H9 (cell line): ENCODE measurements at regions not wholly inside any gene's neighbourhood (a gene's known extent, or its start where the extent isn't known, plus 50 kb on each side); places are given as distances from the start of the nearest gene placed in this dataset.

Experiments used
- DNase-seq: peaks from one replicate; pipeline ENCODE4 v3.0.0-alpha.2; 2017
- H2AFZ ChIP-seq: one replicate; pipeline ENCODE4 v1.6.1; 2013; ENCODE audit warnings: mild to moderate bottlenecking, low read length, control low read depth, moderate library complexity
- H2AK5ac ChIP-seq: 2 replicates; pipeline ENCODE4 v1.6.1; 2013; ENCODE audit warnings: low read length, control low read depth, mixed read lengths; ENCODE audit not compliant: insufficient read length
- H2BK120ac ChIP-seq: one replicate; pipeline ENCODE4 v1.6.1; 2013; ENCODE audit warnings: low read depth, mild to moderate bottlenecking, low read length, control low read depth, inconsistent platforms; ENCODE audit not compliant: poor library complexity, severe bottlenecking
- H2BK12ac ChIP-seq: 2 replicates; pipeline ENCODE4 v1.6.1; 2013; ENCODE audit warnings: low read length, control low read depth, mixed read lengths, low read depth; ENCODE audit not compliant: insufficient read length
- H2BK15ac ChIP-seq: 2 replicates; pipeline ENCODE4 v1.6.1; 2013; ENCODE audit warnings: low read depth, low read length, control low read depth
- H2BK20ac ChIP-seq: one replicate; pipeline ENCODE4 v1.6.1; 2013; ENCODE audit warnings: low read depth, mild to moderate bottlenecking, low read length, control low read depth, inconsistent platforms; ENCODE audit not compliant: poor library complexity, severe bottlenecking
- H2BK5ac ChIP-seq: 2 replicates; pipeline ENCODE4 v1.6.1; 2013; ENCODE audit warnings: low read length, control low read depth, mixed read lengths; ENCODE audit not compliant: insufficient read length
- H3K14ac ChIP-seq: 2 replicates; pipeline ENCODE4 v1.6.1; 2013; ENCODE audit warnings: low read length, control low read depth; ENCODE audit not compliant: insufficient read depth
- H3K18ac ChIP-seq: 2 replicates; pipeline ENCODE4 v1.6.1; 2013; ENCODE audit warnings: low read depth, mild to moderate bottlenecking, mixed read lengths, low read length, control low read depth; ENCODE audit not compliant: insufficient read length
- H3K23ac ChIP-seq: 2 replicates; pipeline ENCODE4 v1.6.1; 2013; ENCODE audit warnings: low read length, control low read depth, mixed read lengths, low read depth; ENCODE audit not compliant: insufficient read length
- H3K23me2 ChIP-seq: 2 replicates; pipeline ENCODE4 v1.6.1; 2013; ENCODE audit warnings: low read depth, mild to moderate bottlenecking, mixed read lengths, low read length, control low read depth; ENCODE audit not compliant: insufficient read length, poor library complexity, severe bottlenecking
- H3K27ac ChIP-seq: 2 replicates; pipeline ENCODE4 v1.5.1; 2013; ENCODE audit warnings: low read length, control low read depth, mixed read lengths, low read depth; ENCODE audit not compliant: insufficient read length
- H3K27me3 ChIP-seq: 2 replicates; pipeline ENCODE4 v1.6.1; 2013; ENCODE audit warnings: low read length, control low read depth, inconsistent platforms; ENCODE audit not compliant: insufficient read depth
- H3K4ac ChIP-seq: 2 replicates; pipeline ENCODE4 v1.6.1; 2013; ENCODE audit warnings: low read depth, mild to moderate bottlenecking, control low read depth, inconsistent platforms, low read length, moderate library complexity
- H3K4me1 ChIP-seq: 2 replicates; pipeline ENCODE4 v1.6.1; 2013; ENCODE audit warnings: low read length, control low read depth, inconsistent platforms; ENCODE audit not compliant: insufficient read depth
- H3K4me2 ChIP-seq: 2 replicates; pipeline ENCODE4 v1.6.1; 2013; ENCODE audit warnings: low read length, control low read depth, mixed read lengths; ENCODE audit not compliant: insufficient read length, insufficient read depth
- H3K56ac ChIP-seq: 2 replicates; pipeline ENCODE4 v1.6.1; 2013; ENCODE audit warnings: low read depth, mild to moderate bottlenecking, mixed read lengths, low read length, control low read depth; ENCODE audit not compliant: insufficient read length
- H3K79me1 ChIP-seq: 2 replicates; pipeline ENCODE4 v1.6.1; 2013; ENCODE audit warnings: low read depth, mild to moderate bottlenecking, moderate library complexity, low read length, control low read depth, inconsistent platforms; ENCODE audit not compliant: insufficient read depth, poor library complexity, severe bottlenecking
- H3K79me2 ChIP-seq: 2 replicates; pipeline ENCODE4 v1.6.1; 2013; ENCODE audit warnings: low read length, control low read depth, inconsistent platforms; ENCODE audit not compliant: insufficient read depth
- H3K9ac ChIP-seq: 2 replicates; pipeline ENCODE4 v1.6.1; 2013; ENCODE audit warnings: low read length, control low read depth, mixed read lengths; ENCODE audit not compliant: insufficient read length; ENCODE audit errors: extremely low read depth
- H3K9me3 ChIP-seq: one replicate; pipeline ENCODE4 v1.6.1; 2013; ENCODE audit warnings: low read depth, low read length, inconsistent platforms; ENCODE audit not compliant: control insufficient read depth
- H3T11ph ChIP-seq: one replicate; pipeline ENCODE4 v1.6.1; 2013; ENCODE audit warnings: mild to moderate bottlenecking, low read length, control low read depth, inconsistent platforms
- H4K20me1 ChIP-seq: one replicate; pipeline ENCODE4 v1.6.1; 2013; ENCODE audit not compliant: control insufficient read depth, insufficient read length, insufficient read depth
- H4K5ac ChIP-seq: 2 replicates; pipeline ENCODE4 v1.6.1; 2013; ENCODE audit warnings: low read depth, mild to moderate bottlenecking, mixed read lengths, low read length, control low read depth; ENCODE audit not compliant: insufficient read length
- H4K8ac ChIP-seq: replicated peaks from 2 replicates; pipeline ENCODE4 v1.6.1; 2013; ENCODE audit warnings: low read length, control low read depth, mixed read lengths, low read depth; ENCODE audit not compliant: insufficient read length
- H4K91ac ChIP-seq: 2 replicates; pipeline ENCODE4 v1.6.1; 2013; ENCODE audit warnings: low read depth, mild to moderate bottlenecking, moderate library complexity, mixed read lengths, low read length, control low read depth; ENCODE audit not compliant: insufficient read length
- H3K27ac Mint-ChIP-seq, 3 experiments: 2 replicates in 2 of 3; 3 replicates in 1 of 3; pipeline ENCODE4 v1.8.0; 2020 to 2021; ENCODE audit warnings: mixed read lengths in 3 of 3, mild to moderate bottlenecking in 1 of 3, moderate library complexity in 1 of 3
- H3K27me3 Mint-ChIP-seq: 2 replicates; pipeline ENCODE4 v1.8.0; 2021; ENCODE audit warnings: low read depth, mild to moderate bottlenecking, moderate library complexity, mixed read lengths
- H3K36me3 Mint-ChIP-seq, 3 experiments: 2 replicates in 2 of 3; 3 replicates in 1 of 3; pipeline ENCODE4 v1.8.0; 2020 to 2021; ENCODE audit warnings: low read depth in 3 of 3, mixed read lengths in 3 of 3; ENCODE audit not compliant: insufficient read depth in 1 of 3
- H3K4me1 Mint-ChIP-seq, 2 experiments: 2 replicates each; pipeline ENCODE4 v1.8.0; 2020; ENCODE audit warnings: mixed read lengths in 2 of 2
- H3K4me3 Mint-ChIP-seq, 2 experiments: 2 replicates in 1 of 2; 3 replicates in 1 of 2; pipeline ENCODE4 v1.8.0; 2020 to 2021; ENCODE audit warnings: mild to moderate bottlenecking in 2 of 2, mixed read lengths in 2 of 2, moderate library complexity in 1 of 2
- H3K9me3 Mint-ChIP-seq, 2 experiments: 2 replicates in 1 of 2; 3 replicates in 1 of 2; pipeline ENCODE4 v1.8.0; 2020; ENCODE audit warnings: mild to moderate bottlenecking in 2 of 2, mixed read lengths in 2 of 2, moderate library complexity in 1 of 2
- WGBS: extraction: QIAGEN DNeasy Blood & Tissue Kit; methylation state at CpG from one replicate; pipeline ENCODE4 v1.1.7; 2013; ENCODE audit warnings: missing lambda C conversion rate, low lambda C conversion rate, mixed read lengths; ENCODE audit not compliant: insufficient read length; ENCODE audit errors: extremely low coverage; 5-methylcytosine and 5-hydroxymethylcytosine counted together
- TF ChIP-seq, protein P1 (sequence below): fragments of 200-600 bp; sonication (generic); conservative IDR thresholded peaks from 3 replicates; pipeline ENCODE4 v1.8.0; 2021; ENCODE audit warnings: antibody characterized with exemption, mild to moderate bottlenecking

DNA sequence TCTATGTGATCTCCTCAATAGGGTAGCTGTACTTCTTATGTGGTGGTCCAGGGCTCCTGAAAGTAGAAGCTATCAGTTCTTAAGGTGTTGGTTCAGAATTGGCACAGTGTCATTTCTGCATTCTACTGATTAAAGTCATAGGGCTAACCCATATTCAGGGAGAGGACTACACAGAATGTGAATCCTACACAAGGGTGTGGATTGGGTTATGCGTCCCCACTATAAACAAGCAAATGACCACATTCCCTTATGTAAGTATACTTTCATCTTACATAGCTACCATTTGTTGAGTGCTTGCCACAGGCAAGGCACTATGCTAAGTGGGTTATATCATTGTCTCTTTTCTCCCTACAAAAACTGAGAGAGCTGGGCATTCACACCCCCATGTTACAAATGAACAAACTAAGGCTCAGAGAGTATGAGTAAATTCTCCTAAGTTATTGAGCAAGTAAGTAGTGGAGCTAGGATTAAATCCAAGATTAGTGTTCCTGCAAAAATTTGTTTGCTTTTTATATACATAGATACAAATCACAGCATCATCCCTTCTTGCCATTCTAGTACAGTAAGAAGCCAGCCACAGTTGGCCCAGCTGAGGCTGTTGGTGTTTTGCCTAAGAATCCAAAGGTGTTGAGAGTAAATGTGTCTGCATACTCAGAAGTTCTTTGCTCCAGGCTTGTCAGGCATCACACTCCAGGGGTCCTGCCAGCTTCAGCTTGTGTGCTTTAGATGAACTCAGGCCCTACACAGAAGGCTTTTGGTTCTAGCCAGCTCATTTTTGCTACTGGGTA, 157.8 kb downstream of the KIF18A start:
- H3K18ac ChIP-seq, result no peak overlapping the region
- H3K23ac ChIP-seq, result no peak overlapping the region
- H4K91ac ChIP-seq, result no peak overlapping the region
- no peaks in the 10 kb centered on the region for H3K23me2 ChIP-seq
- no peak overlapping the region for H3K4ac ChIP-seq
- Mint-ChIP-seq H3K4me3 (no peak overlapping the region), H3K27ac (peak overlapping the region in 1 of 3 experiments; percentile 42; a peak in 1 of 7 replicates), H3K9me3 (no peaks in the 10 kb centered on the region), H3K27me3 (no peaks in the 10 kb centered on the region; the same call in 1 of the 2 replicates), H3K36me3 (no peaks in the 10 kb centered on the region), H3K4me1 (peaks cover 2 to 8% of the 10 kb centered on the region in 2 experiments; a peak in 2 of 4 replicates)
- no peak overlapping the region for H2BK5ac ChIP-seq
- no peak overlapping the region for H2BK15ac ChIP-seq
- WGBS, result no CpG with 5 or more reads among the region's 1 CpG
- H3K4me1 ChIP-seq, result no peaks in the 10 kb centered on the region
- no peaks in the 10 kb centered on the region for H3K27me3 ChIP-seq
- no peak overlapping the region for H2BK120ac ChIP-seq
- no peak overlapping the region for H2AFZ ChIP-seq
- no peak overlapping the region for H2BK20ac ChIP-seq
- H4K5ac ChIP-seq, result no peak overlapping the region
- no peaks in the 10 kb centered on the region for H3K9me3 ChIP-seq
- TF ChIP-seq, protein P1, sequence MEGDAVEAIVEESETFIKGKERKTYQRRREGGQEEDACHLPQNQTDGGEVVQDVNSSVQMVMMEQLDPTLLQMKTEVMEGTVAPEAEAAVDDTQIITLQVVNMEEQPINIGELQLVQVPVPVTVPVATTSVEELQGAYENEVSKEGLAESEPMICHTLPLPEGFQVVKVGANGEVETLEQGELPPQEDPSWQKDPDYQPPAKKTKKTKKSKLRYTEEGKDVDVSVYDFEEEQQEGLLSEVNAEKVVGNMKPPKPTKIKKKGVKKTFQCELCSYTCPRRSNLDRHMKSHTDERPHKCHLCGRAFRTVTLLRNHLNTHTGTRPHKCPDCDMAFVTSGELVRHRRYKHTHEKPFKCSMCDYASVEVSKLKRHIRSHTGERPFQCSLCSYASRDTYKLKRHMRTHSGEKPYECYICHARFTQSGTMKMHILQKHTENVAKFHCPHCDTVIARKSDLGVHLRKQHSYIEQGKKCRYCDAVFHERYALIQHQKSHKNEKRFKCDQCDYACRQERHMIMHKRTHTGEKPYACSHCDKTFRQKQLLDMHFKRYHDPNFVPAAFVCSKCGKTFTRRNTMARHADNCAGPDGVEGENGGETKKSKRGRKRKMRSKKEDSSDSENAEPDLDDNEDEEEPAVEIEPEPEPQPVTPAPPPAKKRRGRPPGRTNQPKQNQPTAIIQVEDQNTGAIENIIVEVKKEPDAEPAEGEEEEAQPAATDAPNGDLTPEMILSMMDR, result no peak
- H3K9ac ChIP-seq, result no peak overlapping the region
- no peaks in the 10 kb centered on the region for H4K20me1 ChIP-seq
- H3K56ac ChIP-seq, result no peak overlapping the region
- peak; percentile 35 for DNase-seq
- no peak overlapping the region for H2AK5ac ChIP-seq
- H3K14ac ChIP-seq, result no peak overlapping the region
- no peak overlapping the region for H3K27ac ChIP-seq
- no peak overlapping the region for H4K8ac ChIP-seq
- no peak overlapping the region for H2BK12ac ChIP-seq
- H3K79me1 ChIP-seq, result no peaks in the 10 kb centered on the region
- H3K4me2 ChIP-seq, result no peak overlapping the region
- no peaks in the 10 kb centered on the region for H3K79me2 ChIP-seq
- no peak overlapping the region for H3T11ph ChIP-seq
